Naive thymus-derived CD8-positive, alpha-beta T cell (primary cell): ENCODE measurements at regions not wholly inside any gene's neighbourhood (a gene's known extent, or its start where the extent isn't known, plus 50 kb on each side); places are given as distances from the start of the nearest gene placed in this dataset.

Source experiments
- ATAC-seq, 2 donors: fragments of 150-1000 bp; cut with Tn5 transposase in 1 of 2; sonication (Bioruptor Pico), chemical (Tn5 transposase) in 1 of 2; 1 replicate in 1 of 2; 2 replicates in 1 of 2; pipeline ENCODE4 v1.10.0; 2021; ENCODE audit warnings: mild to moderate bottlenecking in 2 of 2, moderate library complexity in 2 of 2
- POLR2A ChIA-PET: fragments of 350-600 bp; sonication (Branson Sonifier 250); formaldehyde crosslinking; loops from one replicate; lab custom pipeline; 2021; ENCODE audit warnings: antibody characterized with exemption; lab: Charles Lee
- DNase-seq, 10 donors: peaks; one replicate each; pipeline versions ENCODE4 v3.0.0 to v3.0.0-alpha.2; 2020 to 2022
- H3K27ac Mint-ChIP-seq, 10 donors: one replicate each; pipeline ENCODE4 v1.8.0; 2020 to 2022; ENCODE audit warnings: mild to moderate bottlenecking in 10 of 10, mixed read lengths in 10 of 10, moderate library complexity in 4 of 10, inconsistent platforms in 1 of 10
- H3K27me3 Mint-ChIP-seq, 5 donors: one replicate each; pipeline ENCODE4 v1.8.0; 2021 to 2022; ENCODE audit warnings: mixed read lengths in 5 of 5
- H3K36me3 Mint-ChIP-seq, 3 donors: one replicate each; pipeline ENCODE4 v1.8.0; 2020 to 2022; ENCODE audit warnings: mixed read lengths in 3 of 3, mild to moderate bottlenecking in 2 of 3, inconsistent platforms in 1 of 3
- H3K4me1 Mint-ChIP-seq, 4 donors: one replicate each; pipeline ENCODE4 v1.8.0; 2021 to 2022; ENCODE audit warnings: mixed read lengths in 4 of 4
- H3K4me3 Mint-ChIP-seq, 10 donors: one replicate each; pipeline ENCODE4 v1.8.0; 2020 to 2022; ENCODE audit warnings: mild to moderate bottlenecking in 10 of 10, mixed read lengths in 10 of 10, moderate library complexity in 6 of 10, inconsistent platforms in 1 of 10
- H3K9me3 Mint-ChIP-seq, 9 donors: one replicate each; pipeline ENCODE4 v1.8.0; 2020 to 2022; ENCODE audit warnings: mixed read lengths in 9 of 9, mild to moderate bottlenecking in 3 of 9, inconsistent platforms in 1 of 9, moderate library complexity in 1 of 9

GRCh38 chr13:47678201-47678968 lies 322.7 kb downstream of the SUCLA2 start:
- Mint-ChIP-seq H3K27ac (no peak overlapping the region), H3K4me3 (no peak overlapping the region), H3K27me3 (peaks cover 0 to 19% (median 6%) of the 10 kb centered on the region in 5 donors), H3K9me3 (no peaks in the 10 kb centered on the region), H3K4me1 (no peaks in the 10 kb centered on the region), H3K36me3 (no peaks in the 10 kb centered on the region)
- no peak for DNase-seq
- POLR2A ChIA-PET = no interaction called here
- ATAC-seq = no peak

- POLR2A ChIA-PET = no interaction called here
- ATAC-seq (no peak), DNase-seq (no peak)
- peaks cover 0 to 2% (median 0%) of the 10 kb centered on the region in 9 donors for H3K9me3 Mint-ChIP-seq
- no peaks in the 10 kb centered on the region for H3K36me3 Mint-ChIP-seq
- H3K27me3 Mint-ChIP-seq = peaks cover 0 to 21% (median 6%) of the 10 kb centered on the region in 5 donors
- H3K27ac Mint-ChIP-seq = no peak overlapping the region
- no peak overlapping the region for H3K4me3 Mint-ChIP-seq
- H3K4me1 Mint-ChIP-seq = no peaks in the 10 kb centered on the region
Measured at GRCh38 chr13:47675871-47676270, 325.2 kb downstream of the SUCLA2 start.

- no peaks in the 10 kb centered on the region for H3K4me1 Mint-ChIP-seq
- DNase-seq (no peak), ATAC-seq (no peak)
- no peaks in the 10 kb centered on the region for H3K36me3 Mint-ChIP-seq
- H3K27me3 Mint-ChIP-seq = peaks cover 0 to 9% (median 1%) of the 10 kb centered on the region in 5 donors
- POLR2A ChIA-PET = no interaction called here
- H3K9me3 Mint-ChIP-seq = peaks cover 0 to 2% (median 0%) of the 10 kb centered on the region in 9 donors
- H3K27ac Mint-ChIP-seq = no peak overlapping the region
- H3K4me3 Mint-ChIP-seq = no peak overlapping the region
Measured at GRCh38 chr13:47673009-47673850, 327.8 kb downstream of the SUCLA2 start.

DNA sequence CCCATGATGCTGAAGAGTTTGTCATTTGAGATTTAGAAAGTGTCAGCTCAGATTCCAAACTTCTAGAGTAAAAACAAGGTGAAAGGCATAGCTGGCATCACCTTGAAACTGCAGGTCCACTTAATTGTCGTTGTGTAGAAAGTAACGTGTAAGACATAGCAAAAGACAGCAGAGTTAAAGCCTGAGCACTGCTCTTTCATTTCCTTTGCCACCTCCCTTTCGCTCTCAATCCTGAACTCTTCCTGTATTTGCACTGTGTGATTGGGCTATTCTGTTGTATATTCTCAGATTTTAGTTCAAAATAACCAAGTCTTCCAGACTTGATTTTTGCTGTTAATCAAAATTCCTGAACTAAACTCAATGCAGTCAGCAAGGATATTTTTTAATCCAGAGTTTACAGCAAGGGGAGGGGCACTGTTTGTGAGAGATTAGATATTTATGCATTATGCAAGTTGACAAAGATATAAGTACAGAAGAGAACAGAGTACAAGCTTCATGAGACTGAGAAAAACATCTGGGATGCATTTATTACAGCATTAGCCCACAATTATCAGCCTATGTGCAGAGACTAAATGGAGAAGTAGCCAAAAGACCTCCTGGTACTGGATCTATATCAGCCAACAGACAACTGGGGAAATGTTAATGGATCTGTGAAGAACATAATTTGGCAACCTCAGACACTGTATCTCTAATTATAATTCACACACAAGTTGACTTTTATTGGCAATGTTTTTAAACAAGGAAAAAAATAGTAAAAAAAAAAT lies 328.6 kb downstream of the SUCLA2 start:
- Mint-ChIP-seq H3K4me1 (no peaks in the 10 kb centered on the region), H3K4me3 (no peak overlapping the region), H3K9me3 (peaks cover 0 to 3% (median 0%) of the 10 kb centered on the region in 9 donors), H3K36me3 (no peaks in the 10 kb centered on the region), H3K27me3 (peaks cover 0 to 9% (median 2%) of the 10 kb centered on the region in 5 donors), H3K27ac (no peak overlapping the region)
- ATAC-seq (no peak), DNase-seq (no peak)
- POLR2A ChIA-PET = no interaction called here

GRCh38 chr13:47671776-47672175 lies 329.3 kb downstream of the SUCLA2 start:
- no peak for DNase-seq
- Mint-ChIP-seq H3K27ac (no peak overlapping the region), H3K27me3 (peaks cover 0 to 9% (median 2%) of the 10 kb centered on the region in 5 donors), H3K4me1 (no peaks in the 10 kb centered on the region), H3K4me3 (no peak overlapping the region), H3K36me3 (no peaks in the 10 kb centered on the region), H3K9me3 (peaks cover 0 to 3% (median 0%) of the 10 kb centered on the region in 9 donors)
- POLR2A ChIA-PET = no interaction called here
- ATAC-seq = no peak

- ATAC-seq (no peak), DNase-seq (no peak)
- no peaks in the 10 kb centered on the region for H3K4me1 Mint-ChIP-seq
- H3K9me3 Mint-ChIP-seq = peaks cover 0 to 5% (median 0%) of the 10 kb centered on the region in 9 donors
- POLR2A ChIA-PET = no interaction called here
- H3K27me3 Mint-ChIP-seq = peaks cover 0 to 7% (median 2%) of the 10 kb centered on the region in 5 donors
- H3K27ac Mint-ChIP-seq = no peak overlapping the region
- no peaks in the 10 kb centered on the region for H3K36me3 Mint-ChIP-seq
- no peak overlapping the region for H3K4me3 Mint-ChIP-seq
Measured at GRCh38 chr13:47665043-47665442, 336.0 kb downstream of the SUCLA2 start.

DNA sequence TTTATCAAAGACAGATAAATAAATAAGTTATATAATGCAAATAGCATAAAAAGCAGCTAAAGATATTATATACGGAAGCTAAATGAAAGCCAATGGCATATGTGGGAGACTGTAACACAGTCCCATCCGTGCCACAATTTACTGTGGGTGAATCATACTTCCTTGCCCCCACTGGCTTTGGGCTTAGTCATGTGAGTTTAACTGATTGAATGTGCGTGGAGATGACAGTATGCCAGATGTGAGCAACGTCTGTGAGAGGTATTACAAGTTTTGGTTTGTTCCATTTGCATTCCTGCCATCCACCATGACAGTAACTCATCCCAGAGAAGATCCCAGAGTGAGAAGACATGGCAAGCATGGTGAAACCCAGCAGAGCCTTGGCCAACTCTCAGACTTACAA lies 340.0 kb downstream of the SUCLA2 start:
- Mint-ChIP-seq H3K27ac (no peak overlapping the region), H3K27me3 (peaks cover 7 to 22% (median 9%) of the 10 kb centered on the region in 5 donors), H3K36me3 (no peaks in the 10 kb centered on the region), H3K4me1 (no peaks in the 10 kb centered on the region), H3K9me3 (peaks cover 0 to 12% (median 2%) of the 10 kb centered on the region in 9 donors), H3K4me3 (no peak overlapping the region)
- POLR2A ChIA-PET = no interaction called here
- ATAC-seq (no peak), DNase-seq (no peak)

- POLR2A ChIA-PET = no interaction called here
- no peaks in the 10 kb centered on the region for H3K4me1 Mint-ChIP-seq
- peaks cover 0 to 16% (median 2%) of the 10 kb centered on the region in 9 donors for H3K9me3 Mint-ChIP-seq
- H3K36me3 Mint-ChIP-seq = no peaks in the 10 kb centered on the region
- no peak for DNase-seq
- no peak overlapping the region for H3K4me3 Mint-ChIP-seq
- H3K27ac Mint-ChIP-seq = no peak overlapping the region
- peaks cover 7 to 28% (median 14%) of the 10 kb centered on the region in 5 donors for H3K27me3 Mint-ChIP-seq
- ATAC-seq = no peak
Measured at GRCh38 chr13:47656651-47657050, 344.4 kb downstream of the SUCLA2 start.

GRCh38 chr13:47650209-47650608 lies 350.9 kb downstream of the SUCLA2 start:
- H3K36me3 Mint-ChIP-seq = no peaks in the 10 kb centered on the region
- ATAC-seq (no peak), DNase-seq (no peak)
- no peak overlapping the region for H3K4me3 Mint-ChIP-seq
- H3K9me3 Mint-ChIP-seq = peaks cover 0 to 9% (median 0%) of the 10 kb centered on the region in 9 donors
- H3K4me1 Mint-ChIP-seq = no peaks in the 10 kb centered on the region
- H3K27me3 Mint-ChIP-seq = peaks cover 0 to 12% (median 2%) of the 10 kb centered on the region in 5 donors
- POLR2A ChIA-PET = no interaction called here
- no peak overlapping the region for H3K27ac Mint-ChIP-seq

- Mint-ChIP-seq H3K27ac (no peak overlapping the region), H3K4me3 (no peak overlapping the region), H3K36me3 (no peaks in the 10 kb centered on the region), H3K4me1 (no peaks in the 10 kb centered on the region), H3K27me3 (peaks cover 0 to 5% (median 2%) of the 10 kb centered on the region in 5 donors), H3K9me3 (peaks cover 0 to 3% (median 0%) of the 10 kb centered on the region in 9 donors)
- POLR2A ChIA-PET = no interaction called here
- DNase-seq (no peak), ATAC-seq (no peak)
Measured at GRCh38 chr13:47647001-47647400, 354.1 kb downstream of the SUCLA2 start.

DNA sequence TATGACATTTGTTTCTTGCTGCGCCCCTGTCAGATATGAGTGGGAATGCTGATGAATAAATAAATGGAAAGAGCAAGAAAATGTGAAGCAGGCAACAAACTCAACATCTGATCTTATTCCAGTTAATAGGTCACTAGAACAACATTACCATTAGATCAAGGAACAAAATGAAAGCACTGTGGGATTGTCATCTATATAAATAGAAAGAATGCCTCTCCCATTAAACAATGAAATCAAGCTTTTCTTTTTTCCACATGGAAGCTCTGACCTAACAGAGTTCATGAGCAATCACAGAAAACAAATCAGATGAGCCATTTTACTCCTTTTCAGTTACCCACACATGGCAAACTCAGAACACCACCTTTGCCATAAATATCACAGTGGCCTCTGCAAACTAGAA lies 354.8 kb downstream of the SUCLA2 start:
- no peaks in the 10 kb centered on the region for H3K9me3 Mint-ChIP-seq
- ATAC-seq (no peak), DNase-seq (no peak)
- no peaks in the 10 kb centered on the region for H3K4me1 Mint-ChIP-seq
- H3K27ac Mint-ChIP-seq = no peak overlapping the region
- H3K4me3 Mint-ChIP-seq = no peak overlapping the region
- H3K27me3 Mint-ChIP-seq = peaks cover 0 to 5% (median 2%) of the 10 kb centered on the region in 5 donors
- POLR2A ChIA-PET = no interaction called here
- H3K36me3 Mint-ChIP-seq = no peaks in the 10 kb centered on the region

- no peak for DNase-seq
- no peak overlapping the region for H3K4me3 Mint-ChIP-seq
- H3K27me3 Mint-ChIP-seq = peaks cover 0 to 8% (median 0%) of the 10 kb centered on the region in 5 donors
- no peak overlapping the region for H3K27ac Mint-ChIP-seq
- peaks cover 2 to 22% (median 6%) of the 10 kb centered on the region in 9 donors for H3K9me3 Mint-ChIP-seq
- H3K4me1 Mint-ChIP-seq = no peaks in the 10 kb centered on the region
- H3K36me3 Mint-ChIP-seq = peaks cover 0 to 5% (median 0%) of the 10 kb centered on the region in 3 donors
- ATAC-seq = no peak
- POLR2A ChIA-PET = no interaction called here
Measured at GRCh38 chr13:47639738-47640447, 361.2 kb downstream of the SUCLA2 start.
